HT1080 (cell line): ENCODE measurements at regions not wholly inside any gene's neighbourhood (a gene's known extent, or its start where the extent isn't known, plus 50 kb on each side); places are given as distances from the start of the nearest gene placed in this dataset.

Experiments
- DNase-seq: peaks from one replicate; pipeline ENCODE4 v3.0.0-alpha.2; 2015; ENCODE audit warnings: low read depth

- no peak for DNase-seq
Observed at GRCh38 chr2:215772003-215772402, 241.3 kb downstream of the MREG start.

DNA sequence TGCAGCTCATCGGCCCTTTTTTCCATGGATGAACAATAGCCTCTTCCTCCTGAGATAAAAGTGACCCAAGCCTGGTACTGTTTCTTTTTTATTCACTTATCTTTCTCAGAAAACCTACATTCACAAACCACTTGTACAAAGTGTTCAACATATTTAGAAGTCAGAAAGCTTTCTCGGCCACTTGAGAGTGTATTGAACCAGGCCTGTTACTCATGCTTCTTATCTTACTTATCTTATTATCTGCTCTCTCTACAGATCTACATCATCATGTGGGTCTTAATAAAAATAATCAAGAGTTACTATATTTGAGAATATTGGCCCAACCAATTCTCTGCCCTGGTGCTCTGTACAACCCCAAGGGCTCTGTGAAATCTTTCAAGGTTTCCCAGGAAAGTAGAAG lies 242.1 kb downstream of the MREG start:
- DNase-seq: no peak

DNA sequence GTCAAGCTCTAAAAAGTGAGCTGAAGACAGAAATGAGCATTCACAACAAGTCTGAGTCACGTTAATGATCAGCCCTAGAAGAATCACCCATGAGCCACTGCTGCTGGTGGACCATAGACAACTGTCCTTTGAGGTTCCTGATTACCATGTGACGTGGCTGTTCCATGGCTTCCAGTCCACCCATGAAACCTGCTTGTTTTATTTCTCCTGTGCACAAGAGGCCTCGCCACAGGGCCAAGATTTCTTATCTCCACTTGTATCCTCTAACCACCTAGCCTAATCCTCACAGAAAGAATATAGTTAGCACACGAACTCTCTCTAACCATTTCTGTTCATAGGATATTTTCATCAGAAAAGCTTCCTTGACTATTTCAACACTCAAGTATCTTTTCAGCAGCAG lies 242.7 kb downstream of the MREG start:
- DNase-seq: no peak

DNA sequence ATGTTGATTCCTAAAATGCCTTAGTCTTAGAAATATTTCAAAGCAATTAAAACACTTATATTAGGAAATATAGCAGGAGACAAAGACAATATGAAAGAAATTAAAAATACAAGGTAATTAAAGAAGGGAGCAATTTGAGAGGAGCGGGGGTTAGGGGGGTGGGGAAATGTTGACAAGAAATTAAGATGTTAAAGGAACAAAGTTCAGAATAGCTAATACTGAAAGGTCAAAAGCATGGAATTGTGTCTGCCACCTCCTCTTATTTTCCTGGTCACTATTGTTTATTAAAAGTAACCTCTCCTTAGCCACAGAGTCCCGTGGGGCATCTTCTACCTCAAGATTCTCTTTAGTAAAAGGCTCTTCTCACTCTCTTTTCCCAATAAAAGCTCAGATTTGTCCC lies 244.1 kb downstream of the MREG start:
- DNase-seq: no peak

DNA sequence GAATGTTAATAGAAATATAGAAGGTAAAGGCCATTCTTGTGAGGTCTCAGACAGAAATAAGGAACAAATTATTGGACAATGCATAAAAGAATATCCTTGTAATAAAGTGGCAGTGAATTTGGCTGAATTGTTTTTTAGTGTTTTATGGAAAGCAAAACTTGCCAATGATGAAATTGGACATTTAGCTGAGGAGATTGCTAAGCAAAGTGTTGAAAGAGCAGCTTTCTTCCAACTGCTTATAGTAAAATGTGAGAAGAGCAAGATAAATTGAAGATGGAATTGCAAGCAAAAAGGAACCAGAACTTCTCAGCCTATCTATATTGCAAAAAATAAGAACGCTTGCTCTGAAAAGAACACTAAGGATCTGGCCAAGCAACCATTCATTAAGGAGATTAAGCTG lies 245.7 kb downstream of the MREG start:
- no peak for DNase-seq

GRCh38 chr2:215765729-215766360 lies 247.5 kb downstream of the MREG start:
- no peak for DNase-seq

DNA sequence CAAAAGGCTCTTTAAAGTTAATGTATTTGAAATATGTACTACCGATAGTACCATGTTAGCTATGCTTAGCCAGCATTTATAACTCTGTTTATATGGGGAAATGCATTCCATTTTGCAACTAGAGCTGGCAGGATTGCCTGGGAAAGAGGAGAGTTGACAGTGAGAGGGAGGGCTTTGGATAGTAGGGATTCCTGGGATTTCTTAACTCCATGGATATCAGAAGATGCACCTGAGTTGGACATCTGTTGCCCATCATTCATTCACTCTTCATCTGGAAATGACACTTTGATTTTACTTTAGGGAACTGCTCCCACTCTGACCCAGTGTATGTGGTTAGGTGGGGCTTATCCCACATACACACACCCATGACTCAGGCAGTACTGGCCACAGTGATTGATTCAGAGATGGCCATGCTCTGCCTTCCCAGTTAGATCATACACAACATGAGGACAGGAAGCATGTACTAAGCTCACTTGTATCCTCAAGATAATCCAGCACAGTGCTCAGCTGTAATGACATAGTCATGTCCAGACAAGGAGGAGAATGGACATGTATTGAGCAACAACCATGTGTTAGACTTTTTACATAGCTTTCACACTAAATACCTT lies 248.8 kb downstream of the MREG start:
- DNase-seq: peak; percentile 83

GRCh38 chr2:215760557-215760956 lies 252.8 kb downstream of the MREG start:
- no peak for DNase-seq

- DNase-seq: no peak
Observed at GRCh38 chr2:215760091-215760490, 253.3 kb downstream of the MREG start.

GRCh38 chr2:215758691-215759090 lies 254.7 kb downstream of the MREG start:
- DNase-seq: peak; percentile 28

GRCh38 chr2:215756346-215756730 lies 257.0 kb downstream of the MREG start:
- no peak for DNase-seq

GRCh38 chr2:215755641-215756345 lies 257.6 kb downstream of the MREG start:
- no peak for DNase-seq

- DNase-seq: no peak
Observed at GRCh38 chr2:215754546-215754945, 258.8 kb downstream of the MREG start.

GRCh38 chr2:215753808-215754207 lies 259.5 kb downstream of the MREG start:
- no peak for DNase-seq

DNA sequence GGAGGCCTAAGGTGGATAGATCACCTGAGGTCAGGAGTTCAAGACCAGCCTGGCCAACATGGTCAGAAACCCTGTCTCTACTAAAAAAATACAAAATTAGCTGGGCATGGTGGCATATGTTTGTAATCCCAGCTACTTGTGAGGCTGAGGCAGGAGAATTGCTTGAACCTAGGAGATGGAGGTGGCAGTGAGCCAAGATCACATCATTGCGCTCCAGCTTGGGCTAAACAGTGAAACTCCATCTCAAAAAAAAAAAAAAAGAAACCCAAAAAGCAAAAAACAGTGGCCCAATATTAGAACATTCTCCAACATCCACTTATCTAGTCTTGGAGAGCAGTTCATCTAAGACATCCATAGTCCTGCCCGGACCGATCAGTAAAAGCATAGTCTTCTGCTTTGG lies 260.4 kb downstream of the MREG start:
- no peak for DNase-seq

DNA sequence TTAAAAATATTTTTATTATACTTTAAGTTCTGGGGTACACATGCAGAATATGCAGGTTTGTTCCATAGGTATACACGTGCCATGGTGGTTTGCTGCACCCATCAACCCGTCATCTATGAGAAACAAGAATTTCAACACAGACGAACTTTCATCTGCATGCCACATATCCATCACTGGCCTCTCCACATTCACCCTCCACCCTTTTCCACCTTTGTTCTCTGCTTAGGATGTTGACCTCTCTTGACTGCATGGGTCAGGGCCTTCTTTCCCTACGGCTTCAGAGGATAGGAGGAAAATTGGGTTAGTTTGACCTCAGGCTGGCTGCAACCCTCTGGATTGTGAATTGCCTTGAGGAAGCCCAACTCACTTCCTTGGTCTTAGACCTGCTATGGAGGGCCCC lies 260.9 kb downstream of the MREG start:
- DNase-seq: no peak

DNA sequence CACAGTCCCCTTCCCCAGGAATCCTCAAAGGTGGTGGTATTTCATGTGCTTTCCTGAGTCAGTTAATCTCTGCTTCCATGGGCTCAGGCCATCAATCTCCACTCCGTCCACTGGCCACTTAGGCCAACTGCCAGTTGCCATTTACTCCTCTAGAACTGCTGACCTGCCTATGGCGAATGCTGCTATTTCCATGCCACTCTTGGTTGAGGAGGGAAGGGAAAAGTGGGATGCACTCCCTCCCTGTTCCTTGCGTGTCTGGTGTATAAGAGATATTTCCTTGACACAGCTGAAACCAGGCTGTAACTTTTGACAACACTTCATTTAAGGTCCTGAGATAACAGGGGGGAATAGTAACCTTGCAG lies 261.5 kb downstream of the MREG start:
- no peak for DNase-seq

- DNase-seq: peak; percentile 88
Observed at GRCh38 chr2:215751200-215751910, 262.0 kb downstream of the MREG start.

- DNase-seq: no peak
Observed at GRCh38 chr2:215750763-215751162, 262.6 kb downstream of the MREG start.

GRCh38 chr2:215749092-215749957 lies 264.0 kb downstream of the MREG start:
- DNase-seq: no peak

DNA sequence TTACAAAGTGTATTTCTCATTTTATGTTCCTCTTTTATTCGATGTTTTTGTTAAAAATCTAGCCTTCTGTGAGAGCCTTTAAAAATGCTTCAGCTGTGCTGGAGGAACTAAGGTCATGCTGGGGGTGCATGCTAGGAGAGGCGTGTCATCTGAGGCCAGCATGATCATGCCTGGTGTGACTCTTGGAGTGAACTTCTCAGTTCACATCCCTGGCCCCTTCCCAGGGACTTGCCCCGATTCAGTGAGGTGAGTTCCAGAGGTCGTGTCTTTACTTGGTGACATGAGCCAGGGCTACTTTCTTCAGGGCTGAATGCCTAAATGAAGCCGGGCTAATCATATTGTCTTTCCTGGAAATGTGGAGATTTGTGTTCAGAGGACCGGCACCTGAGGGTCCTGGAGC lies 264.9 kb downstream of the MREG start:
- no peak for DNase-seq
